OCI-LY7 (cell line): ENCODE measurements at regions not wholly inside any gene's neighbourhood (a gene's known extent, or its start where the extent isn't known, plus 50 kb on each side); places are given as distances from the start of the nearest gene placed in this dataset.

ENCODE experiments used
- BruUV-seq: library from RNA; stranded (reverse); fragments of 400-500 nt; replicated peaks from 2 replicates; lab custom pipeline; 2021; lab: Mats Ljungman, UMichigan
- CTCF ChIA-PET: fragments of 300-600 bp; sonication (Branson Sonifier 250); formaldehyde crosslinking; loops from one replicate; lab custom pipeline; 2022; ENCODE audit warnings: antibody characterized with exemption; ENCODE audit not compliant: unreplicated experiment; lab: Charles Lee
- POLR2A ChIA-PET: fragments of 300-600 bp; sonication (Branson Sonifier 250); formaldehyde crosslinking; loops from one replicate; lab custom pipeline; 2022; ENCODE audit warnings: antibody characterized with exemption; lab: Charles Lee
- DNase-seq: peaks from one replicate; pipeline ENCODE4 v3.0.0-alpha.2; 2015; ENCODE audit warnings: low spot score
- H2AFZ ChIP-seq: fragments of 200-600 bp; sonication (generic), shearing (Covaris generic); 2 replicates; pipeline ENCODE4 v1.6.1; 2014; ENCODE audit warnings: mild to moderate bottlenecking, antibody characterized with exemption, low read length, moderate library complexity
- H3K27ac ChIP-seq: fragments of 200-600 bp; sonication (generic); 2 replicates; pipeline ENCODE4 v1.5.1; 2014; ENCODE audit warnings: mixed run types, low read depth, mild to moderate bottlenecking, moderate library complexity, low read length, inconsistent platforms; ENCODE audit not compliant: poor library complexity, severe bottlenecking
- H3K36me3 ChIP-seq: fragments of 200-600 bp; sonication (generic); 2 replicates; pipeline ENCODE4 v1.6.1; 2014; ENCODE audit warnings: mild to moderate bottlenecking, antibody characterized with exemption, low read length, moderate library complexity, mixed read lengths; ENCODE audit not compliant: insufficient read depth
- H3K4me1 ChIP-seq: fragments of 200-600 bp; sonication (generic); 2 replicates; pipeline ENCODE4 v1.5.1; 2014; ENCODE audit warnings: mild to moderate bottlenecking, low read length; ENCODE audit not compliant: insufficient read depth, poor library complexity, severe bottlenecking
- H3K4me2 ChIP-seq: fragments of 200-600 bp; sonication (generic); 2 replicates; pipeline ENCODE4 v1.6.1; 2014; ENCODE audit warnings: mild to moderate bottlenecking, low read length
- H3K4me3 ChIP-seq: fragments of 200-600 bp; sonication (generic); 2 replicates; pipeline ENCODE4 v1.5.1; 2014; ENCODE audit warnings: mild to moderate bottlenecking, low read depth, low read length; ENCODE audit not compliant: poor library complexity, severe bottlenecking
- H3K79me2 ChIP-seq: fragments of 200-600 bp; sonication (generic); 2 replicates; pipeline ENCODE4 v1.6.1; 2016; ENCODE audit warnings: low read depth, mild to moderate bottlenecking, low read length, moderate library complexity, mixed read lengths; ENCODE audit not compliant: insufficient read depth
- H3K9me2 ChIP-seq: fragments of 200-600 bp; sonication (generic); 2 replicates; pipeline ENCODE4 v1.6.1; 2016; ENCODE audit warnings: mild to moderate bottlenecking, low read length, mixed read lengths; ENCODE audit not compliant: insufficient read depth
- H3K9me3 ChIP-seq: fragments of 200-600 bp; sonication (generic); 2 replicates; pipeline ENCODE4 v1.6.1; 2014; ENCODE audit warnings: mild to moderate bottlenecking, mixed run types, low read length, mixed read lengths
- H4K20me1 ChIP-seq: fragments of 200-600 bp; sonication (generic); 2 replicates; pipeline ENCODE4 v1.6.1; 2014; ENCODE audit warnings: mild to moderate bottlenecking, antibody characterized with exemption, low read length, moderate library complexity, mixed read lengths; ENCODE audit not compliant: insufficient read depth
- CTCF ChIP-seq: fragments of 200-600 bp; sonication (generic); conservative IDR thresholded peaks from 2 replicates; pipeline ENCODE4 v1.5.1; 2014; ENCODE audit warnings: mild to moderate bottlenecking, antibody characterized with exemption, low read length, moderate library complexity, mixed read lengths
- EZH2phosphoT487 ChIP-seq: fragments of 200-600 bp; sonication (generic); IDR thresholded peaks from 2 replicates; pipeline ENCODE4 v1.6.1; 2018; ENCODE audit warnings: low read depth, borderline replicate concordance, mild to moderate bottlenecking, mixed run types, antibody characterized with exemption, low read length, moderate library complexity, mixed read lengths
- intact Hi-C: fragments of 100-400 bp; cut with micrococcal nuclease; formaldehyde crosslinking; loops from one replicate; pipeline ENCODE4 v1.10.0; 2022; ENCODE audit not compliant: unreplicated experiment

- no peaks in the 10 kb centered on the region for H4K20me1 ChIP-seq
- H3K4me3 ChIP-seq: no peak overlapping the region
- no peak for TF ChIP-seq EZH2phosphoT487
- no peak for TF ChIP-seq CTCF
- H3K9me2 ChIP-seq: no peaks in the 10 kb centered on the region
- no peaks in the 10 kb centered on the region for H3K4me1 ChIP-seq
- CTCF ChIA-PET: no interaction called here
- DNase-seq: no peak
- intact Hi-C loops: no loop called here
- POLR2A ChIA-PET: no interaction called here
- H3K9me3 ChIP-seq: no peaks in the 10 kb centered on the region
- no peak overlapping the region for H3K27ac ChIP-seq
- BruUV-seq: no TSS peak
- H2AFZ ChIP-seq: no peak overlapping the region
- no peak overlapping the region for H3K4me2 ChIP-seq
- H3K79me2 ChIP-seq: no peaks in the 10 kb centered on the region
- no peaks in the 10 kb centered on the region for H3K36me3 ChIP-seq
Observed at GRCh38 chr22:49638788-49639187, 188.9 kb downstream of the BRD1 start.

GRCh38 chr22:49638001-49638400, 189.7 kb downstream of the BRD1 start:
- ChIA-PET CTCF (no interaction called here), POLR2A (no interaction called here)
- H3K9me3 ChIP-seq: no peaks in the 10 kb centered on the region
- H3K79me2 ChIP-seq: no peaks in the 10 kb centered on the region
- H3K36me3 ChIP-seq: no peaks in the 10 kb centered on the region
- H3K4me1 ChIP-seq: no peaks in the 10 kb centered on the region
- intact Hi-C loops: no loop called here
- H4K20me1 ChIP-seq: no peaks in the 10 kb centered on the region
- H3K9me2 ChIP-seq: no peaks in the 10 kb centered on the region
- no peak overlapping the region for H3K27ac ChIP-seq
- no peak for DNase-seq
- no peak overlapping the region for H2AFZ ChIP-seq
- no peak overlapping the region for H3K4me2 ChIP-seq
- no peak overlapping the region for H3K4me3 ChIP-seq
- TF ChIP-seq EZH2phosphoT487: no peak
- TF ChIP-seq CTCF: no peak
- BruUV-seq: no TSS peak

GRCh38 chr22:49637255-49637760, 190.4 kb downstream of the BRD1 start:
- H3K9me2 ChIP-seq: no peaks in the 10 kb centered on the region
- H3K9me3 ChIP-seq: no peaks in the 10 kb centered on the region
- ChIA-PET CTCF (no interaction called here), POLR2A (no interaction called here)
- no peaks in the 10 kb centered on the region for H3K79me2 ChIP-seq
- no peak overlapping the region for H2AFZ ChIP-seq
- H3K4me2 ChIP-seq: no peak overlapping the region
- H3K4me1 ChIP-seq: no peaks in the 10 kb centered on the region
- no peak overlapping the region for H3K27ac ChIP-seq
- H4K20me1 ChIP-seq: no peaks in the 10 kb centered on the region
- no peak overlapping the region for H3K4me3 ChIP-seq
- BruUV-seq: no TSS peak
- intact Hi-C loops: no loop called here
- H3K36me3 ChIP-seq: no peaks in the 10 kb centered on the region
- TF ChIP-seq CTCF (no peak), EZH2phosphoT487 (no peak)
- no peak for DNase-seq
